ENCODE measurements at regions not wholly inside any gene's neighbourhood (a gene's known extent, or its start where the extent isn't known, plus 50 kb on each side); places are given as distances from the start of the nearest gene placed in this dataset.

- no peaks in the 10 kb centered on the region for H3K9me3 ChIP-seq (ENCODE audit: low read length)
- CTCF ChIA-PET (ENCODE audit: low intra/inter-chr PET ratio, low total read pairs): no interaction called here
- no peaks in the 10 kb centered on the region for H3K36me3 ChIP-seq (replicated peaks in 1 of 2; ENCODE audit: control insufficient read depth in 1 of 2, insufficient read depth in 2 of 2, low read length in 2 of 2)
- H3K27ac ChIP-seq (ENCODE audit: extremely low read length, insufficient read depth, low read length): no peak overlapping the region
- no peaks in the 10 kb centered on the region for H3K79me2 ChIP-seq (ENCODE audit: insufficient read depth, low read length)
- no TSS peak for BruUV-seq (replicated peaks)
- no peak for FAIRE-seq
- H4K20me1 ChIP-seq (ENCODE audit: insufficient read depth, low read length): no peaks in the 10 kb centered on the region
- TF ChIP-seq SP2 (CRISPR knock-in tag; IDR thresholded peaks at IDR 0.05) (no peak), FOSL2 (CRISPR knock-in tag; IDR thresholded peaks at IDR 0.05) (no peak), ATM (IDR thresholded peaks at IDR 0.05; ENCODE audit: borderline replicate concordance) (no peak), KLF6 (CRISPR knock-in tag; IDR thresholded peaks at IDR 0.05) (no peak), MAFF (IDR thresholded peaks at IDR 0.05; ENCODE audit: low read depth, low read length) (no peak), ATF4 (CRISPR knock-in tag; IDR thresholded peaks at IDR 0.05) (no peak), ZNF709 (CRISPR knock-in tag; IDR thresholded peaks at IDR 0.05) (no peak), ETV6 (CRISPR knock-in tag; conservative IDR thresholded peaks at IDR 0.05) (no peak), HMG20B (CRISPR knock-in tag; conservative IDR thresholded peaks at IDR 0.05) (no peak), ZBTB33 (CRISPR knock-in tag; IDR thresholded peaks at IDR 0.05) (no peak), MTA3 (CRISPR knock-in tag; IDR thresholded peaks at IDR 0.05) (no peak), MIER2 (CRISPR knock-in tag; IDR thresholded peaks at IDR 0.05) (no peak), BRD4 (CRISPR knock-in tag; IDR thresholded peaks at IDR 0.05) (no peak), TMF1 (CRISPR knock-in tag; IDR thresholded peaks at IDR 0.05; ENCODE audit: low read depth) (no peak)
- ATAC-seq: no peak
- H3K27me3 ChIP-seq (ENCODE audit: control insufficient read depth in 1 of 2, insufficient read depth in 2 of 2, low read length in 2 of 2): no peaks in the 10 kb centered on the region; a peak in 1 of 5 replicates
- H3K4me3 ChIP-seq (replicated peaks in 1 of 3; ENCODE audit: insufficient read depth in 1 of 3, low read depth in 2 of 3, low read length in 3 of 3): no peak overlapping the region
- intact Hi-C loops (cut with micrococcal nuclease; ENCODE audit: unreplicated experiment): no loop called here
- H3K4me2 ChIP-seq (ENCODE audit: low read depth, low read length): no peak overlapping the region
- 4% methylated on average over 1 of the region's 1 CpG for WGBS (ENCODE audit: low lambda C conversion rate)
- no peak for DNase-seq (ENCODE audit: low spot score)
- H3K9ac ChIP-seq (ENCODE audit: insufficient read depth, low read depth, low read length): no peak overlapping the region
- POLR2A ChIA-PET: no interaction called here
- in situ Hi-C loops (cut with HindIII; ENCODE audit: extremely low pct_ligation_motif_present, low pct_unique_long_range_greater_than_20kb): no loop called here
- no peak overlapping the region for H2AFZ ChIP-seq (ENCODE audit: low read length)
- peaks cover 4% of the 10 kb centered on the region; the same call in 1 of the 2 replicates for H3K4me1 ChIP-seq (ENCODE audit: insufficient read depth, low read length)
Observed at GRCh38 chr6:146917979-146918378, 286.2 kb upstream of the STXBP5 start.
